ENCODE measurements at regions not wholly inside any gene's neighbourhood (a gene's known extent, or its start where the extent isn't known, plus 50 kb on each side); places are given as distances from the start of the nearest gene placed in this dataset.

GRCh38 chr4:120491481-120491880 lies 424.8 kb upstream of the MAD2L1 start:
- FAIRE-seq = no peak

GRCh38 chr4:120481756-120482155 lies 415.1 kb upstream of the MAD2L1 start:
- DNase-seq (ENCODE audit: insufficient read length, low spot score) (no peak), FAIRE-seq (no peak)
- no peak for TF ChIP-seq POLR2A (IDR thresholded peaks at IDR 0.05; ENCODE audit: low read depth, low read length)

More at GRCh38 chr4:120491481-120491880, 424.8 kb upstream of the MAD2L1 start:
- no peak for TF ChIP-seq POLR2A (IDR thresholded peaks at IDR 0.05; ENCODE audit: low read depth, low read length)
- DNase-seq (ENCODE audit: insufficient read length, low spot score) = no peak

GRCh38 chr4:120472447-120473131 lies 405.9 kb upstream of the MAD2L1 start:
- FAIRE-seq (no peak), DNase-seq (ENCODE audit: insufficient read length, low spot score) (no peak)
- TF ChIP-seq POLR2A (IDR thresholded peaks at IDR 0.05; ENCODE audit: low read depth, low read length) = no peak

- no peak for FAIRE-seq
Measured at GRCh38 chr4:120466429-120466828, 399.8 kb upstream of the MAD2L1 start.

GRCh38 chr4:120454788-120455187 lies 388.1 kb upstream of the MAD2L1 start:
- no peak for TF ChIP-seq POLR2A (IDR thresholded peaks at IDR 0.05; ENCODE audit: low read depth, low read length)
- FAIRE-seq = no peak
- DNase-seq (ENCODE audit: insufficient read length, low spot score) = no peak

More at GRCh38 chr4:120466429-120466828, 399.8 kb upstream of the MAD2L1 start:
- TF ChIP-seq POLR2A (IDR thresholded peaks at IDR 0.05; ENCODE audit: low read depth, low read length) = no peak
- no peak for DNase-seq (ENCODE audit: insufficient read length, low spot score)

- no peak for DNase-seq (ENCODE audit: insufficient read length, low spot score)
- TF ChIP-seq POLR2A (IDR thresholded peaks at IDR 0.05; ENCODE audit: low read depth, low read length) = no peak
- FAIRE-seq = no peak
Measured at GRCh38 chr4:120452536-120452935, 385.9 kb upstream of the MAD2L1 start.

GRCh38 chr4:120452001-120452400 lies 385.4 kb upstream of the MAD2L1 start:
- no peak for TF ChIP-seq POLR2A (IDR thresholded peaks at IDR 0.05; ENCODE audit: low read depth, low read length)
- FAIRE-seq (no peak), DNase-seq (ENCODE audit: insufficient read length, low spot score) (no peak)

GRCh38 chr4:120447774-120448173 lies 381.1 kb upstream of the MAD2L1 start:
- FAIRE-seq (no peak), DNase-seq (ENCODE audit: insufficient read length, low spot score) (no peak)
- no peak for TF ChIP-seq POLR2A (IDR thresholded peaks at IDR 0.05; ENCODE audit: low read depth, low read length)

GRCh38 chr4:120446051-120446567 lies 379.5 kb upstream of the MAD2L1 start:
- DNase-seq (ENCODE audit: insufficient read length, low spot score) = no peak
- TF ChIP-seq POLR2A (IDR thresholded peaks at IDR 0.05; ENCODE audit: low read depth, low read length) = no peak
- no peak for FAIRE-seq

- DNase-seq (ENCODE audit: insufficient read length, low spot score) = no peak
- no peak for FAIRE-seq
- TF ChIP-seq POLR2A (IDR thresholded peaks at IDR 0.05; ENCODE audit: low read depth, low read length) = no peak
Measured at GRCh38 chr4:120445186-120445585, 378.5 kb upstream of the MAD2L1 start.

GRCh38 chr4:120443116-120443515 lies 376.5 kb upstream of the MAD2L1 start:
- DNase-seq (ENCODE audit: insufficient read length, low spot score) = no peak

GRCh38 chr4:120440730-120441129 lies 374.1 kb upstream of the MAD2L1 start:
- FAIRE-seq (no peak), DNase-seq (ENCODE audit: insufficient read length, low spot score) (no peak)
- no peak for TF ChIP-seq POLR2A (IDR thresholded peaks at IDR 0.05; ENCODE audit: low read depth, low read length)

More at GRCh38 chr4:120443116-120443515, 376.5 kb upstream of the MAD2L1 start:
- no peak for TF ChIP-seq POLR2A (IDR thresholded peaks at IDR 0.05; ENCODE audit: low read depth, low read length)
- FAIRE-seq = no peak

GRCh38 chr4:120435179-120435578 lies 368.5 kb upstream of the MAD2L1 start:
- no peak for TF ChIP-seq POLR2A (IDR thresholded peaks at IDR 0.05; ENCODE audit: low read depth, low read length)
- DNase-seq (ENCODE audit: insufficient read length, low spot score) (no peak), FAIRE-seq (no peak)

- no peak for TF ChIP-seq POLR2A (IDR thresholded peaks at IDR 0.05; ENCODE audit: low read depth, low read length)
- no peak for DNase-seq (ENCODE audit: insufficient read length, low spot score)
- FAIRE-seq = no peak
Measured at GRCh38 chr4:120434756-120435155, 368.1 kb upstream of the MAD2L1 start.

- FAIRE-seq = no peak
- DNase-seq (ENCODE audit: insufficient read length, low spot score) = no peak
- TF ChIP-seq POLR2A (IDR thresholded peaks at IDR 0.05; ENCODE audit: low read depth, low read length) = no peak
Measured at GRCh38 chr4:120432301-120432860, 365.7 kb upstream of the MAD2L1 start.
